GM19455 (cell line): ENCODE measurements at regions not wholly inside any gene's neighbourhood (a gene's known extent, or its start where the extent isn't known, plus 50 kb on each side); places are given as distances from the start of the nearest gene placed in this dataset.
"Not testable (repeated sequence)": the region's sequence is repeated elsewhere in the genome, so short reads cannot be mapped to it uniquely, and the experiment has no call there.

ENCODE experiments used
- ATAC-seq: cut with Tn5 transposase; IDR thresholded peaks from one replicate; pipeline ENCODE4 v1.9.1; 2021; ENCODE audit not compliant: unreplicated experiment

DNA sequence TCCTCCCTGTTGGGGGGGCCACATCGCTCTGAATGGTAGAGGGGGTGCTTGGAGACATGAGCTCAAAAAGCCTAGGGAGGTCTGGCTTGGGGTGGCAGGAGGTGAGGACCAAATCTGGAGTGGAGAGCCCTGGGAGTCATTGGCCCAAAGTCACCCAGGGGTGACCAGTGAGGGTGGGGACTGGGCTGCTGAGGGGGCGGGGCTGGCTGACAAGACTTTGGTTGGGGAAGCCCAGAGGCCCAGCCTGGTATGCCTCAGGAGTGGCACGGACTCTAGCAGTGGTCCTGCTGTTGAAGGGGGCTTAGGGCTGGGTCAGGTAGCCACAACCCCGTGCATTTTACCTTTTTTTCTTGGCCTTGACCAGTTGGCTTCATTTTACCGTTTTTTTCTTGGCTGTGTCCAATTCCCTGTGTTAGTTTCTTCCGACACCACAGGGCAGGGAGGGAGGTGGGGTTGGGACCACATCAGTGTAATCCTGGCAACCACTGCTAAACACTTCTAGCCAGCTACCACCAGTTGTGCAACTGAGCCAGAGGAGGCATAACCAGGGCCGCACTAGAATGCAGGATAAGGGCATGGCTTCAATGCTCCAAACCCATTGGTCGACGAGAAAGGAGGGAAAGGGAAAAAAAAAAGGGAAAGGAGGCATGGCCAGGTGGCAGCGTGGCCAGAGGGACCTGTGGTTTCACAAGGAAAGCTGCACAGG lies 105.3 kb upstream of the C2CD4B start:
- ATAC-seq, result no peak

DNA sequence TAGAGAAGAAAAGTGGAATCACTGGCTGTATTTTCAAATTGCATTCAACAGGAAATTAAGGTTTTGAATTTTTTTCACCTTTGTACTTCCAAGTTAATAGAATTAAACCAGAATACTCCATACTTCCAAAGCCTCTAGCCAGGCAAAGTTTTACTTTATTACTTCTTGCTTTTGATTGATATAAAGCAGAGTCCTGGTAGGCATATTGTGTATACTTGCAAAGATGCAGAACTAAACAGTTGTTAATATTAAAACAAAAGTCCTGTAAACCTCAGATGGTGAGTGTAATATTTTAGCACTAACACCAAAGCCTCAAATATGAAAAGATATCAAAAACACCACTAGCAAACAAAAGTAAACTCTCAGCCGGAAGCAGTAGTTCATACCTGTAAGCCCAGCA lies 107.2 kb upstream of the C2CD4B start:
- ATAC-seq, result no peak

DNA sequence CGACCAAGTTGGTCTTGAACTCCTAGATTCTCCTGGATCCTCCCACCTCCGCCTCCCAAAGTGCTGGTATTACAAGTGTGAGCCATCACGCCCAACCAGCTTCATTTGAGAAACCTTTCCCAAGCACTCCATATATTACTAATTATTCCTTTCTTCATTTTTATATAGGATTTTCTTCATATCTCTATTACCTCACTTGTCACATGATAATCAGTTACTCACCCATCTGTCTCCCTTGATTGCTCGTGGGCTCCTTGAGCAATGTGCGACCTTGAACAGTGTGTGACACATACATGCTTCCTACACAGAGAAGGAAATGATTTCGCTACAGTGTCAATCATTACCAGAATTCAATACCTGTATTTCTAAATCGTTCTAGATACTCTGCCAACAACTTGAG lies 110.7 kb upstream of the C2CD4B start:
- no peak for ATAC-seq

DNA sequence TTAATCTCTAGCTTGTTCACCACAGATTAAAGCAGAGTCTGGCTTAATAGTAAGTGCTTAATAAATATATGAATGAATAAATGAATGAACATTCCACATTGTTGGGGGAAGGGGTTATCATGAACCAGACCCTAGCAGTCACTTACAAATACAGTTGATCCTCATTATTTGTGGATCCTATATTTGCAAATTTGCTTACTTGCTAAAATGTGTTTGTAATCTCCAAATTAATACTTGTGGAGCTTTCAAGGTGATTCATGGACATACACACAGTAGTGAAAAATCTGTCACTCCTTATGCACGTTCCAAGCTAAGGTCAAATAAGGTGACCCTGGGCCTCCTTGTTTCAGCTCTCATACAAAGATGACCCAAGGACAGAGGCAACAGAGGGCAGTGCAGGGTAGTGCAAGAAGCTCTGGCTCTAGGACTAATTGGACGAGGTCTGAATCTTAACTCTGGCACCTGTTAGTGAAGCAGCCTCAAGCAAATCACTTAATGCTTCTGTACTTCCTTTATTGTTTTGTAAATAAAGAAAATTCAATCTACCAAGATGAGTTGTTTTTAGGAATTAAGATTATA lies 112.8 kb upstream of the C2CD4B start:
- no peak for ATAC-seq

DNA sequence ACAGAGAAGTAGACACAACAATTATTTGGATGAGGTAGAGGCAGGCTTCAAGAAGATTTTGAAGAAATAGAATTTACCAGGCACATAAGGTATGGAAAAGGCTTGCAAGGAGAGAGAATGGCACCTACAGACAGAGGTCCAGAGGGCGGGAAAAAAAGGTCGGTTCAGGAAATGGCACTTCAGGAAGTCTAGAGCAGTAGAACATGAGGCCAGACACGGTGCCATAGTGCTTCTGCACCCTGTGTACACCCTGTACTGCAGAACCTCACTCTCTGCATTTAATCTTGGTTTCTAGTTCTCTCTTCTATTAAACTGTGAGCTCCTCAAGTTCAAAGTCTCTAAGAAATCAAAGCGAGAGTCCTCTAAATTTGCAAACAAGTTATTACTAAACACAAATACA lies 113.4 kb upstream of the C2CD4B start:
- ATAC-seq, result no peak

DNA sequence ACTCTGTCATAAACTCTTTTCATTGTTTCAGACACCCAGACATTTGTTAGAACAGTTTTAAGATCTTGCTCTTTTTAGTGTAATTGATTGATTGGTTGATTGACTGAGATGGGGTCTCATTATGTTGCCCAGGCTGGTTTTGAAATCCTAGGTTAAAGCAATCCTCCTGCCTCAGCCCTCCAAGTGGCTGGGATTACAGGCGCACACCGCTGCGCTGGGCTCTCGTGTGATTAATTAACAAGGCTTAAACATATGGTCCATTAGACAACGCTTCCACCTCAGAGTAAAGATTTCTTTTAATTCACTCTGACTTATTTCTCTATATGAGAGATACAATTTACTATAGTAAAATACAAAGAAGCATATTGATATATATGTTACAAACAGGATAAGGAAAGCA lies 114.0 kb upstream of the C2CD4B start:
- no peak for ATAC-seq

DNA sequence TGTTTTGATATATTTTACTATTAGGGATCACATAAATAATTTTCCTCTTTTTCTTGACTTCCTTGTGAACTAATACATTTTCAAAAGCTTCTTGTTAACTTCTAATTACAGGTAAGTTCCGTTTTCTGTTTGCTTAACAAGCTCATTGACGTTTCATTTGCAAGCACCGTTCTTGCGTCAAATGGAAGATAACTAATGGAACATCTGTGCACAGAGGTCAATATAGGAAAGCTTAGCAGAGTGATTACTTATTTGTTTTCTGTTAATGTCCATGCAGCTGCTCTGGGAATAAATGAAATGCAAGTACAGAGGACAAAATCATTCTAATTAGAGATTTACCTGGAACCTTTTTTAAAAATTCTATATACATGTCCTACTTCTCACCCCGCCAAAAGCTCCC lies 115.5 kb upstream of the C2CD4B start:
- ATAC-seq, result no peak

DNA sequence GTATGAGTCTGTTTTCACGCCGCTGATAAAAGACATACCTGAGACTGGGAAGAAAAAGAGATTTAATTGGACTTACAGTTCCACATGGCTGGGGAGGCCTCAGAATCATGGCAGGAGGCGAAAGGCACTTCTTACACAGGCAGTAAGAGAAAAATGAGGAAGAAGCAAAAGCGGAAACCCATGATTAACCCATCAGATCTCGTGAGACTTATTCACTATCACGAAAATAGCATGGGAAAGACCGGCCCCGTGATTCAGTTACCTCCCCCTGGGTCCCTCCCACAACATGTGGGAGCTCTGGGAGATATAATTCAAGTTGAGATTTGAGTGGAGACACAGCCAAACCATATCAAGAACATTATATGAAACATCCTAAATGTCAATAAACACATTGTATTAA lies 116.7 kb upstream of the C2CD4B start:
- ATAC-seq, result not testable (repeated sequence)

DNA sequence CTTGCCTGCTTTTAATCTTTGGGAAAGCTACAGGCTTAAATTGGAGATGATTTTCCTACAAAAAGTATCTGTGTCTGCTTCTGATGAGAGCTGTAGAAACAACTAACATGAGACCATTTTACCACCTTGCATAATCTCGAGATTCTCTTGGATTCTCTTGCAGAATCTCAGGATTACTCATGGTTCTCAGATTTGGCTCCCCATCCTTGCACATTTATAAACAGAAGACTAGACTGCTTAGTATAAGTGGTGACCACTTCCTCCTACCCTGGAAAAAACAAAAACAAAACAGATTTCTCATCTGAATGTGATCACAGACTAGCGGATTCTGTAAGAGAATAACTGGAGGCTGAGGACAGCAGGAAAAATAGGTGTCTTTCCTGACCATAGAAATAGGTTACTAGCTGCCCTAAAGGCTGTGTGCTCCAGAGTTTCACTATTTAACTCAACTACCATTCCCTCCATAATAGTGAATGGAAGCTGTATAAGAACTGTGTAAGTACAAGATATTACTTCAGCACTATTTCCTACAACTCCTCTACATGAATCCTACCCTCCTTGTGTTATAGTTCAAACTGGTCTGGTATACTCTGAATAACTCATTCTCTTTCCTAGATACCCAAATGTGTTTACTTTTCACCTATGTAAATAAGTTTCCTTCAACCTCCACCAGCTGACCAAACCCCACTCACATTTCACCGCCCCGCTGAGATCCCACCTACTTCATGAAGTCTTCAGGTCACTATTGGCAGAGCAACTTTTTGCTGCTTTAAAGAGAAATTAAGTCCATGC lies 122.2 kb upstream of the C2CD4B start:
- no peak for ATAC-seq

DNA sequence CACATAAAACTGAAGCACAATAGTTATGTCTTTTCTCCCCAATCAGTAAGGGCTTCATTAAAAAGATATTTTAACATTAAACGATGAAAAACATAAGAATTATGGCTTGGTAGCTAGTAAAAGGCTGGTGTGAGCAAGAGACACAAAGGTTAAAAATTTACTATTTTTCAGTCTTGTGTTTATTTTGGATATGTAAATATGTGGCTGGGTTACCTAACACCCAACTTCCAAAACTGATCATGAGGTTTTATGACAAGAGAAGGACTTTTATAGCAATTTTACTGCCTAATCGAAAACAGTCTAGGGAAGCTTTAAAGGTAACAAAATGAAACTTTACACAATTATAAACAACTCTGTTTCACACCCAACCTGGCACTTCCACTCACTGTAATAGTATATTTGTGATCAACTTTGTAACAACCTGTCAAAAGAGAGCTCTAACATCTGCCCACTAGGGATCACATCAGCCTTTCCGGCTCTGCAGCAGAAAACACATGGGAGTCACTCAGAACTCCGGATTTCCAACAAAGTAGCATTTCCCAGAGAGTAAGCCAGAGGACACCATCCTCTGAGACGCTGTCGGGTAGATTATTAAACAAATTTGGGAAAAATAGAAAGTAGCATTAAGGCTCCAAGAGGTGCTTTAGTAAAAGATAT lies 123.4 kb upstream of the C2CD4B start:
- ATAC-seq, result no peak

DNA sequence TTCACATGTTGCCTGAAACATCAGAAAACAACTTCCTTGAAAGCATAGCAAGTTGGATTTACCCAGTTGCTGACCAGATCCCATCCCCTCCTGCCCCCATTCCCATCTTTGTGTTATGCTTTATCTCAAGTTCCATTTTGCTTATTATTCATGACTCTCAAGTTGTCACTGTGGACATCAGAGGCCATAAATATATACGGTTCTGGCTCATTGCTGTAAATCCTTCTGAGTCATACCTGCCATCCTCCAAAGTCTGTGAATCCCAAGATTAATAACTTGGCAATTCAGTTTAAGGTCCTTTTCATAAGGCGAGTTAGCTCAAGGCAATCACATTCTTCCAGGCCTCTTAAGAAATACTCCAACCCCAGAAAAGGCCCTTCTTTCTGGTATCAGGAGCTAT lies 126.2 kb upstream of the C2CD4B start:
- no peak for ATAC-seq

DNA sequence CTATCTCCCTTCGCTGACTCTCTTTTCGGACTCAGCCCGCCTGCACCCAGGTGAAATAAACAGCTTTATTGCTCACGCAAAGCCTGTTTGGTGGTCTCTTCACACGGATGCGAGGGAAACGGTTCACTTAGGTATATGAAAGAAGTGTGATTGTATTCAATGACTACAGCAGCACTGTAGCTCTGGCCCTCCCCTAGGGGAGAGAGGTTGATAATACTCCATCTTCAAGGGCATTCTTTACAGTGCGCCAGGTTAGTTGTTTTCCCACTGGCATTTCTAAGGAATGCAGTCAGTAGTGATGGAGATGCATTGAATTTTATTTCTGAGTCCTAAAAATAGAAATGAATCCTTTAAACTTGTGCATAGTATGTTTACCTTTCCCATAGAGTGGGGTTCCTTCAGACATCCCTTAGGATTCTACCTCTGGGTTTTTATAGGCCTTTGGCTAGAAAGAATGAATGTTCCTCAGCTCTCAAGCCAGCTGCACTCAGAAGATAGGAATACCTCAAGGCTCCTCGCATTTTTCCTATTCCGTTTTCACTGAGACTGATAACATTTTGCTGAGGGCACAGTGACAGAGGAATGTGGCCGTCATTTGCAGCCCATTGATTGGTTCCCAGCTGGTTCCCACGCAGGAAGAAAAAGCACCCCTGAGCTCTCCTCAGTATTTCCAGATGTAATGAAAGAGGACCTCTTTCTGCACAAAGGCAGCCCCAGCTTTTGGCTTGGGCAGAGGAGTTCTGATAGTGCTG lies 131.8 kb upstream of the C2CD4B start:
- ATAC-seq, result no peak

DNA sequence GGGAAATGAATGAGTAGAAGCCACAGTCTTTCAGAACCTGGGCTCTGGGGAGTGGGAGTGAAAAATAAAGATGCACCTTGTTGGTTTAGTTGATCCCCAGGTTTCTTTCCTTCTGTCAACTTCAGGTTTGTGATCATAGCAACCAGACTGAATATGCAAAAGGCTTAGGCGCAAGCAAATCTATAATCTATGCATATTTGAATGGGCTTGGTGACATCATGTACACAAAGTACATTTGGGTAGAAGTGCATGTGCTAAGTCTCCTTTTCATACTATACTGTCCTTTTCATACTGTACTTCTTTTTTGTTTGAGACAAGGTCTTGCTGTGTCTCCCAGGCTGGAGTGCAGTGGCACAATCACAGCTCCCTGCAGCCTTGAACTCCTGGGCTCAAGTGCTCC lies 132.4 kb upstream of the C2CD4B start:
- ATAC-seq, result no peak

DNA sequence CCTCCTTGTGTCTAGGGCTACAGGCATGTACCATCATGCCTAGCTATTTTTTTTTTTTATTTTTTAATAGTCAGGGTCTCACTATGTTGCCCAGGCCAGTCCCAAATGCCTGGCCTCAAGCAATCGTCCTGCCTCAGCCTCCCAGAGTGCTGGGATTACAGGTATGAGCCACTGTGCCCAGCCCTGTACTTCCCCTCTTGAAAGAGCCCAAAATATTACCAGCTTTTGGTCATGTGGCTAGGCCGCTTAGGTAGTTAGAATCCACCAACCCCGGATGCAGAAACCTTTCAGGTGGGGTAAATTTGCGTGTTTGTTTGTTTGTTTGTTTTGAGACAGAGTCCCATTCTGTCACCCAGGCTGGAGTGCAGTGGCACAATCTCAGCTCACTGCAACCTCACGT lies 132.8 kb upstream of the C2CD4B start:
- no peak for ATAC-seq

DNA sequence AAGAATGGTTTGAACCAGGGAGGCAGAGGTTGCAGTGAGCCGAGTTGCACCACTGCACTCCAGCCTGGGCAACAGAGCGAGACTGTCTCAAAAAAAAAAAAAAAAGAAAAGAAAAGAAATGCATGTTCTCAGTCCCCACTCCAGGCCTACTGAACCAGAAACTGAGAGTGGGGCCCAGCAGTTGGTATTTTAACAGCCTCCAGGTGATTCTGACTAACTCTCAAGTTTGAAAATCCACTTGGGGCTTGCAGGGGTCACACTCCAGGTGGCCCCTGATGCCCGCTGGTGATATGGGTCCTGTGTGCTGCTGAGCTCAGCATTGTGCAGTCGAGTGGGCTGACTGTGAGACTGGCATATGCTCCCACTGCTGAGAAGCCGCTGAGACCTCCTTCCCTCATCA lies 133.7 kb upstream of the C2CD4B start:
- no peak for ATAC-seq

DNA sequence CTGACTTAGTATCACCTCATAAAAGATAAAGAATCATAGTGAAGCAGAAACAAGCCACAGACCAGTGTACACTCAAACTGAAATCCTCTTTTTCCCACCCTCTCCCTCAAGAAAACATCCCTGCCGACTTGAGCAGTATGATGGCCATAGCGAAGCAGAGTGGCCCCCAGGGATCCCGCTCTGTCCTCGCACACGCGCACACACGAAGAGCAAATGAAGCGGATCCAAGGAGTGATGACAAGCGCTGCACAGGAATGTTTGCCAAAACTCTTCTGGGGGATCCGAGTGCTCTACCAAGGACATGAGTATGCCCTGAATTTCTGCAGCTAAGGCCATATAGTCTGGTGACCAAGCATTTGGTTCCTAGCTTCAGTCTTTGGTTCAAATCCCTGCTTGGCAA lies 134.5 kb upstream of the C2CD4B start:
- no peak for ATAC-seq

DNA sequence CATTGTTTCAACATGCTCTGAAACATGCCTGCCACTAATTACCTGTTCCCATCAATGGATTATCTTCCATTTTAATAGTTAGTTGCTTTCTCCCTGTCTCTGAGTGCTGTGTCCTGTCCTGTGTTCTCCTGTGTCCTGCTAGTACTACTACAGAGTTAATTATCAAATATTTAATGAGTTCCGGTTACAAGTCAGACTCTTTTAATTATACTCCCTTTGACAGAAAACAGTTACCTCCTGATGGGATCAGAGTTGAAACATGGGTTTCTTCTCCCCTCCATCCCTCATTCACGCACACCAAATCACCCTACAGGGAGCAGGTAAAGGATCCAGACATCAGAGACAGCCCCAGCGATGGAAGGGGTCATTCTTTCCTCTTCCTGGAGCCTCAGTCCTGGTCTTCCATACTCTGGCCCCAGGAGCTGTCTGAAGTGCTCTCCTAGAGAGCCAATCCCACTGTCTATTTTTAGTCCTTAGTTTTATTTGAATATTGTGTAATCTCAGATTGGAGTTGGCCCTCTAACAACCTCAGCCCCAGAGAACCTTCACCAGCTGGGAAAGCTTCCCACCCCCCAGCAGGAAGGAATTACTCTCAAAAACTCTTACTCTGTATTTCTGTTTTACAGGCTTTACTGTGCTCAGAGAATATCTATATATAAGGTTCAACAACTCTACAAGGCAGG lies 137.0 kb upstream of the C2CD4B start:
- no peak for ATAC-seq

DNA sequence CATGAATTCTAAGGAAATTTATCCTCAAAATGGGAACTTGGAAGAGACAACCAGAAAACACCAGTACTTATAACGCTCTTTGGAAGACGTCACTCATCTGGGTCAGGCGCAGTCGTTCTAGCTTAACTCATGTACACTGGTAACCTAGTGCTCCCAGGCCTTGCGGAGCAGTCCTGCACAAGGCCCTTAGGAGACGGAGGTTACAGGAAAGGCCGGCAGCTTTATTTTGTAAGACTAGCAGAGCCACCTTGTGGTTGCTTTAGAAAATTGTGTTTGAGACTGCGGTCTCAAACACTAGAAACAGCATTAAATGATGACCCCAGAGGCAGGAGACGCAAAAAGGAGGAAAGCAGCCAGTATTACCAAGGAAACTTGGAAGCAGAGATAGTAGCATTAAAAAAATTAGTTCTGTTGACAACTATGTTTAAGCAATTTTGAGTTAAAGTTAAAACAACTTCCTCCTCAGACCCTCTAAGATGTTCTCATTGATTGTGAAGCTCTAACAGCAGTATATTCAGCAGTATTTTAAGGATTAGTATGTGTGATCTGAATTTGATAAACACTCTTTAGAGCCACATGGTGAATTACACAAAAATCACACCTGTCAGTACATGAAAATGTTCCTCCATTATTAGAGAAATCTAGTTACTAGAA lies 141.9 kb upstream of the C2CD4B start:
- ATAC-seq, result no peak

DNA sequence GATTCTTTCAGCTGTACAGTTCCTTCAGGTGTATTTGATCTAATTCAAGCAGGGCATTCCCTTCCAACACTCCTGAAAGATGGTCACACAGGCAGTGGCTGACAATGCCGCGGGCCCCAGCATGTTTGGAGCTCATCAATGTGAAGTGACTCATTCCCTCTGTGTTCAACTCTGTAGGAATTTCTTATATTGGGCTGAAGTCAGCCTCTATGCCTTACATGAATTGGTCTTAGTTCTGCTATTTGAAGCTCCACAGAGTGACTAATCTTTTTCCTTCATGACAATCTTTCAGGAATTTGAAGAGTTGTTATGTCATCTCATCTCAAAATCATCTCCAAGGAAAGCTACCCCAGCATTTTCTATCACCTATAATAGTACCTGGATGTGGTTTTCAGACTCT lies 142.5 kb upstream of the C2CD4B start:
- no peak for ATAC-seq

DNA sequence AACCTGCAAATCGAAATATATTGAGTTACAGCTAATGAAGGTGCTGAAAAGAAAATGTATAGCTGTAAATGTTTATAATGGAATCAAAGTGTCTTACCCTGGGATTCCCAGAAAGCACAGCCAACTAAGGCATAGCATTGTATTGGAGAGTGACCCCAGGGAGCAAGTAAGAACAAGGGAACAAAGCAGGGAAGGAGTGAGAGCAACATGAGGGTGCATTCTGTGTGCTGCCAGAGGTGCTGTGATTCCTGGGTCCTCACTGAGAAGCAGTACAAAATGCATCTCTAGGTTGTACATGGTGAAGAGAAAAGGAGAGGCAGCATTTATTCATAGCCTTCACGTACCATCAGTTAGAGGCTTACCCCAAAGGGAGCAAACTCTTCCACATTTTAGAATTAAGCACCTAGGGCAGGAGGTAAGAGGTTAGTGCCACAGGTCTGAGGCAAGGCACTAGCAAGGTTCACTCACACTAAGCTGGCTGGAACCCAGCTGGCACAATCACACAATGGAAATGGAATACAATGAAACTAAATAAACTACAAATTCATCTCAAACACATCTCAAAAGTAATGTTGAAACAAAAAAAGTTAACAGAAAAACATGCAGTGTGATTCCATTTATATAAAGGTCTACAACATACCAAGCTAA lies 151.5 kb upstream of the C2CD4B start:
- no peak for ATAC-seq
